Hepatocyte (in vitro differentiated cells): ENCODE measurements at regions not wholly inside any gene's neighbourhood (a gene's known extent, or its start where the extent isn't known, plus 50 kb on each side); places are given as distances from the start of the nearest gene placed in this dataset.

Source experiments
- DNase-seq: peaks from one replicate; pipeline ENCODE4 v3.0.0-alpha.2; 2016; ENCODE audit warnings: low spot score
- H2AFZ ChIP-seq: fragments of 200-600 bp; sonication (generic); 2 replicates; pipeline ENCODE4 v1.6.0; 2016; ENCODE audit warnings: antibody characterized with exemption, mild to moderate bottlenecking
- H3K27ac ChIP-seq: fragments of 200-600 bp; sonication (generic); 2 replicates; pipeline ENCODE4 v1.5.1; 2016; ENCODE audit warnings: mild to moderate bottlenecking
- H3K27me3 ChIP-seq: fragments of 200-600 bp; sonication (generic); 2 replicates; pipeline ENCODE4 v1.6.1; 2016
- H3K36me3 ChIP-seq: fragments of 200-600 bp; sonication (generic); replicated peaks from 2 replicates; pipeline ENCODE4 v1.5.1; 2016; ENCODE audit warnings: low read depth; ENCODE audit not compliant: insufficient read depth
- H3K4me1 ChIP-seq: fragments of 200-600 bp; sonication (generic); 2 replicates; pipeline ENCODE4 v1.5.1; 2016; ENCODE audit warnings: mild to moderate bottlenecking, moderate library complexity; ENCODE audit not compliant: insufficient read depth
- H3K4me2 ChIP-seq: fragments of 200-600 bp; sonication (generic); 2 replicates; pipeline ENCODE4 v1.6.0; 2016
- H3K4me3 ChIP-seq: fragments of 200-600 bp; sonication (generic); 2 replicates; pipeline ENCODE4 v1.5.1; 2016; ENCODE audit warnings: mild to moderate bottlenecking
- H3K79me2 ChIP-seq: fragments of 200-600 bp; sonication (generic); 2 replicates; pipeline ENCODE4 v1.6.0; 2017; ENCODE audit warnings: mild to moderate bottlenecking
- H3K9me2 ChIP-seq: fragments of 200-600 bp; sonication (generic); replicated peaks from 2 replicates; pipeline ENCODE4 v1.6.0; 2017; ENCODE audit warnings: mild to moderate bottlenecking; ENCODE audit not compliant: insufficient read depth
- H3K9me3 ChIP-seq: fragments of 200-600 bp; sonication (generic); 2 replicates; pipeline ENCODE4 v1.5.1; 2016; ENCODE audit warnings: low read depth, mild to moderate bottlenecking
- H4K20me1 ChIP-seq: fragments of 200-600 bp; sonication (generic); 2 replicates; pipeline ENCODE4 v1.6.0; 2016; ENCODE audit warnings: mild to moderate bottlenecking; ENCODE audit not compliant: insufficient read depth, poor library complexity, severe bottlenecking
- EZH2 ChIP-seq: fragments of 200-600 bp; sonication (generic); IDR thresholded peaks from 2 replicates; pipeline ENCODE4 v1.6.1; 2016; ENCODE audit warnings: antibody characterized with exemption, mild to moderate bottlenecking, borderline replicate concordance
- EZH2phosphoT487 ChIP-seq: fragments of 200-600 bp; sonication (generic); IDR thresholded peaks from one replicate; pipeline ENCODE4 v1.6.1; 2018; ENCODE audit warnings: antibody characterized with exemption, mild to moderate bottlenecking, low read depth, moderate library complexity; ENCODE audit not compliant: unreplicated experiment, severe bottlenecking
- WGBS: methylation state at CpG from one replicate; pipeline ENCODE4 v1.1.6; 2016; ENCODE audit warnings: low lambda C conversion rate; ENCODE audit errors: missing lambda C conversion rate; 5-methylcytosine and 5-hydroxymethylcytosine counted together
- TF ChIP-seq, protein P1 (sequence below): fragments of 200-600 bp; sonication (generic); IDR thresholded peaks from 2 replicates; pipeline ENCODE4 v1.5.1; 2016; ENCODE audit warnings: antibody characterized with exemption, mild to moderate bottlenecking; ENCODE audit not compliant: poor library complexity

DNA sequence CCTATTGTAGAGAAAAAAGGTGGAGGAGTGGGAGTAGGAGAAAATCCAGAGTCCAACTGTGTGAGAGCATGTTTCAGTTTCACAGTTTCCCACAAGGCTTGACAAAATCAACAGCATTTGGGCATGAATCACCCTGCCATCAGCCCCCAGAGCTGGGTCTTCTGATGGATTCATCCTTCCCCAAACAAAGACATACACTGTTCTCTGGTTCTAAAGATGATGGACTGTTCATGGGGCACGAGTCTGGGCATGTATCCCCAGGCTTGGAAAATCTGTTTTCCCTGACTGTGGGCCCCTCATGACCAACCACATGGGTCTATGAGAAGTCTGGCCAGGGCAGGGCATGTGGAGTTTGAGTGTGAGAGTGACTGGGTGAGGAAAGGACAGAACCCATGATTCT, 210.4 kb upstream of the IRX5 start:
- Histone ChIP-seq H3K4me1 (no peaks in the 10 kb centered on the region), H3K9me3 (no peaks in the 10 kb centered on the region), H3K79me2 (no peaks in the 10 kb centered on the region), H3K9me2 (no peaks in the 10 kb centered on the region), H2AFZ (no peak overlapping the region), H4K20me1 (no peaks in the 10 kb centered on the region), H3K4me3 (no peak overlapping the region), H3K27me3 (no peaks in the 10 kb centered on the region), H3K27ac (no peak overlapping the region), H3K36me3 (no peaks in the 10 kb centered on the region), H3K4me2 (no peak overlapping the region)
- no peak for DNase-seq
- 88% methylated on average over 1 of the region's 1 CpG for WGBS
- TF ChIP-seq, protein P1, sequence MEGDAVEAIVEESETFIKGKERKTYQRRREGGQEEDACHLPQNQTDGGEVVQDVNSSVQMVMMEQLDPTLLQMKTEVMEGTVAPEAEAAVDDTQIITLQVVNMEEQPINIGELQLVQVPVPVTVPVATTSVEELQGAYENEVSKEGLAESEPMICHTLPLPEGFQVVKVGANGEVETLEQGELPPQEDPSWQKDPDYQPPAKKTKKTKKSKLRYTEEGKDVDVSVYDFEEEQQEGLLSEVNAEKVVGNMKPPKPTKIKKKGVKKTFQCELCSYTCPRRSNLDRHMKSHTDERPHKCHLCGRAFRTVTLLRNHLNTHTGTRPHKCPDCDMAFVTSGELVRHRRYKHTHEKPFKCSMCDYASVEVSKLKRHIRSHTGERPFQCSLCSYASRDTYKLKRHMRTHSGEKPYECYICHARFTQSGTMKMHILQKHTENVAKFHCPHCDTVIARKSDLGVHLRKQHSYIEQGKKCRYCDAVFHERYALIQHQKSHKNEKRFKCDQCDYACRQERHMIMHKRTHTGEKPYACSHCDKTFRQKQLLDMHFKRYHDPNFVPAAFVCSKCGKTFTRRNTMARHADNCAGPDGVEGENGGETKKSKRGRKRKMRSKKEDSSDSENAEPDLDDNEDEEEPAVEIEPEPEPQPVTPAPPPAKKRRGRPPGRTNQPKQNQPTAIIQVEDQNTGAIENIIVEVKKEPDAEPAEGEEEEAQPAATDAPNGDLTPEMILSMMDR = no peak
- TF ChIP-seq EZH2phosphoT487 = no peak
- no peak for TF ChIP-seq EZH2

DNA sequence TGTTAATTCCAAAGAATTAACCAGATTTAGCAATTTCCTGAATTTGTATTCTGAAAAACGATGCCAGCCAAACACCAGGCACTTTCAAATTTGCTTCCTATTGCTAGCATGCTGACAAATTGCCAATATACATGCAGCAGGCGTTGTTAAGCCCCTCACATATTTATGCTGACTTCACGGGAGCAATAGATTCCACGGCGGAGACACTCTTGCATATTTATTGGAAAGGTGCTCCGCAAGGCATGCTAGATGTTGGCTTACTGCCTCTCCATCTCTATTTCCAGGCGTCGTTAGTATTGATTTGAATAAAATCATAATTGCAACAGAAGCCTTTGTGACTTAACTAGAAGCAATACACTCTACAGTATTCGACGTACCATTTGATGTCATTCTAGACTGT, 211.0 kb upstream of the IRX5 start:
- 93% methylated on average over 10 of the region's 10 CpGs for whole genome bisulfite sequencing
- H2AFZ ChIP-seq = no peak overlapping the region

DNA sequence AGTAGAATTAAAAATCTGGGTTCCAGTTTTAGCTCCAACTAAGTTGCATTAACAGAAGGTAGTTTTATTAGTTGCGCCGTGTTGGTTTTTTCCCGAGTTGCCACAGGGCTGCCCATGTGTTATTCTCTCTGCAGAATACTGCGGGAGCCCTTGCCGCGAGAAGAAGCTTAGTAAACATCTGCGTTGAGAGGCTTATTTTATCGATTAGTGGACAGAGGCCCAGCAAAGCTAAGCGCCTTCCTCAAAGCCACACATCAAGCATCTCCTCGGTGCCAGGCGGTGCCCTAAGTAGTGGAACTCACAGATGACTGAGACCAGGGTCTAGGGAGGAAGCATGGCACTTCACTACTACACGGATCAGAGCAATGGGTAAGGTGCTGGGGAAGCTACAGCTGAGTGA, 212.3 kb upstream of the IRX5 start:
- Histone ChIP-seq H3K4me3 (no peak overlapping the region), H2AFZ (no peak overlapping the region)

More for the DNA sequence above, 211.0 kb upstream of the IRX5 start:
- H3K27ac ChIP-seq = no peak overlapping the region
- H3K4me1 ChIP-seq = no peaks in the 10 kb centered on the region
- no peak overlapping the region for H3K4me3 ChIP-seq
- TF ChIP-seq, protein P1 = no peak
- TF ChIP-seq EZH2 (no peak), EZH2phosphoT487 (no peak)
- H3K4me2 ChIP-seq = no peak overlapping the region
- H3K27me3 ChIP-seq = no peaks in the 10 kb centered on the region
- no peak for DNase-seq
- no peaks in the 10 kb centered on the region for H3K9me2 ChIP-seq
- H3K9me3 ChIP-seq = no peaks in the 10 kb centered on the region
- no peaks in the 10 kb centered on the region for H3K36me3 ChIP-seq
- no peaks in the 10 kb centered on the region for H3K79me2 ChIP-seq
- H4K20me1 ChIP-seq = no peaks in the 10 kb centered on the region

More for the DNA sequence above, 212.3 kb upstream of the IRX5 start:
- no peak for DNase-seq
- Histone ChIP-seq H3K27ac (no peak overlapping the region), H4K20me1 (no peaks in the 10 kb centered on the region), H3K9me2 (no peaks in the 10 kb centered on the region), H3K79me2 (no peaks in the 10 kb centered on the region), H3K4me1 (no peaks in the 10 kb centered on the region), H3K4me2 (no peak overlapping the region), H3K9me3 (no peaks in the 10 kb centered on the region), H3K36me3 (no peaks in the 10 kb centered on the region), H3K27me3 (no peaks in the 10 kb centered on the region)
- TF ChIP-seq EZH2 (no peak), EZH2phosphoT487 (no peak)
- TF ChIP-seq, protein P1 = no peak
- 92% methylated on average over 12 of the region's 12 CpGs for WGBS
